GM12873 (cell line): ENCODE measurements at regions not wholly inside any gene's neighbourhood (a gene's known extent, or its start where the extent isn't known, plus 50 kb on each side); places are given as distances from the start of the nearest gene placed in this dataset.

Experiments
- CTCF ChIP-seq: IDR thresholded peaks from 2 replicates; pipeline ENCODE4 v1.5.1; 2012; ENCODE audit warnings: low read depth, mild to moderate bottlenecking, moderate library complexity, low read length, control low read depth; ENCODE audit not compliant: insufficient read depth; ENCODE audit errors: missing control alignments

GRCh38 chr6:66883453-66883852 is 1176.4 kb upstream of the EYS start:
- no peak for TF ChIP-seq CTCF

- TF ChIP-seq CTCF = no peak
Measured at GRCh38 chr6:66866801-66867200, 1159.8 kb upstream of the EYS start.

- no peak for TF ChIP-seq CTCF
Measured at GRCh38 chr6:66865771-66866170, 1158.7 kb upstream of the EYS start.

GRCh38 chr6:66861007-66861541 is 1154.0 kb upstream of the EYS start:
- no peak for TF ChIP-seq CTCF

- no peak for TF ChIP-seq CTCF
Measured at GRCh38 chr6:66860328-66860727, 1153.3 kb upstream of the EYS start.

- TF ChIP-seq CTCF = no peak
Measured at GRCh38 chr6:66858196-66858595, 1151.2 kb upstream of the EYS start.

- no peak for TF ChIP-seq CTCF
Measured at GRCh38 chr6:66854014-66854413, 1147.0 kb upstream of the EYS start.
